Suprapubic skin (tissue), 4 donors: ENCODE measurements at regions not wholly inside any gene's neighbourhood (a gene's known extent, or its start where the extent isn't known, plus 50 kb on each side); places are given as distances from the start of the nearest gene placed in this dataset.

Source experiments
- DNase-seq, 2 donors: peaks; one replicate each; pipeline ENCODE4 v3.0.0-alpha.2; 2019; ENCODE audit warnings: low spot score in 2 of 2
- H3K27ac ChIP-seq: fragments of 200-600 bp; sonication (generic); one replicate; pipeline ENCODE4 v1.5.1; 2019
- H3K27me3 ChIP-seq: fragments of 200-600 bp; sonication (generic); one replicate; pipeline ENCODE4 v1.5.1; 2019
- H3K36me3 ChIP-seq: fragments of 200-600 bp; sonication (generic); one replicate; pipeline ENCODE4 v1.5.1; 2019
- H3K4me1 ChIP-seq: fragments of 200-600 bp; sonication (generic); one replicate; pipeline ENCODE4 v1.5.1; 2019
- H3K4me3 ChIP-seq: fragments of 200-600 bp; sonication (generic); one replicate; pipeline ENCODE4 v1.5.1; 2019; ENCODE audit warnings: mild to moderate bottlenecking
- H3K9me3 ChIP-seq: fragments of 200-600 bp; sonication (generic); one replicate; pipeline ENCODE4 v1.5.1; 2019
- CTCF ChIP-seq, 2 donors: fragments of 200-600 bp in 1 of 2; fragments of 450-650 bp in 1 of 2; sonication (generic) in 1 of 2; IDR thresholded peaks; one replicate each; pipeline ENCODE4 v1.5.1; 2016 to 2019; ENCODE audit warnings: antibody characterized with exemption in 2 of 2, mild to moderate bottlenecking in 1 of 2, moderate library complexity in 1 of 2
- EP300 ChIP-seq: sonication (generic); formaldehyde crosslinking; IDR thresholded peaks from one replicate; pipeline ENCODE4 v1.6.1; 2017; ENCODE audit warnings: antibody characterized with exemption
- POLR2A ChIP-seq, 2 donors: fragments of 450-650 bp; IDR thresholded peaks; one replicate each; pipeline ENCODE4 v1.6.1; 2017; ENCODE audit warnings: antibody characterized with exemption in 2 of 2, mild to moderate bottlenecking in 2 of 2, moderate library complexity in 2 of 2
- POLR2AphosphoS5 ChIP-seq, 3 donors: sonication (generic); formaldehyde crosslinking; IDR thresholded peaks; one replicate each; pipeline ENCODE4 v1.6.1; 2017; ENCODE audit warnings: antibody characterized with exemption in 3 of 3
- WGBS: methylation state at CpG from one replicate; pipeline ENCODE4 v1.1.5; 2018; 5-methylcytosine and 5-hydroxymethylcytosine counted together

- 81% methylated on average over 1 of the region's 1 CpG for WGBS
- no peak for DNase-seq
- TF ChIP-seq POLR2AphosphoS5 (IDR thresholded peaks at IDR 0.05) (no peak), CTCF (IDR thresholded peaks at IDR 0.05) (no peak), POLR2A (IDR thresholded peaks at IDR 0.05) (no peak), EP300 (no peak)
- H3K36me3 ChIP-seq, result no peaks in the 10 kb centered on the region
- H3K27ac ChIP-seq, result no peak overlapping the region
- no peak overlapping the region for H3K4me3 ChIP-seq
- no peaks in the 10 kb centered on the region for H3K9me3 ChIP-seq
- peaks cover 20% of the 10 kb centered on the region for H3K4me1 ChIP-seq
- no peaks in the 10 kb centered on the region for H3K27me3 ChIP-seq
These were observed 235.8 kb upstream of the DCN start for GRCh38 chr12:91418221-91419090.

GRCh38 chr12:91417650-91418049 is 235.0 kb upstream of the DCN start:
- 79% methylated on average over 3 of the region's 3 CpGs for WGBS

GRCh38 chr12:91414636-91415035 is 232.0 kb upstream of the DCN start:
- H3K4me3 ChIP-seq, result no peak overlapping the region
- H3K4me1 ChIP-seq, result peaks cover 12% of the 10 kb centered on the region
- no peak for DNase-seq
- no peak overlapping the region for H3K27ac ChIP-seq
- no peaks in the 10 kb centered on the region for H3K36me3 ChIP-seq
- H3K9me3 ChIP-seq, result no peaks in the 10 kb centered on the region
- H3K27me3 ChIP-seq, result no peaks in the 10 kb centered on the region
- TF ChIP-seq CTCF (IDR thresholded peaks at IDR 0.05) (no peak), POLR2AphosphoS5 (IDR thresholded peaks at IDR 0.05) (no peak), POLR2A (IDR thresholded peaks at IDR 0.05) (no peak)

More at GRCh38 chr12:91417650-91418049, 235.0 kb upstream of the DCN start:
- H3K27ac ChIP-seq, result no peak overlapping the region
- no peak overlapping the region for H3K4me3 ChIP-seq
- TF ChIP-seq EP300 (no peak), POLR2AphosphoS5 (IDR thresholded peaks at IDR 0.05) (no peak), POLR2A (IDR thresholded peaks at IDR 0.05) (no peak), CTCF (IDR thresholded peaks at IDR 0.05) (no peak)
- peaks cover 18% of the 10 kb centered on the region for H3K4me1 ChIP-seq
- DNase-seq, result no peak
- H3K9me3 ChIP-seq, result no peaks in the 10 kb centered on the region
- no peaks in the 10 kb centered on the region for H3K27me3 ChIP-seq
- no peaks in the 10 kb centered on the region for H3K36me3 ChIP-seq

- no peak for DNase-seq
- peaks cover 14% of the 10 kb centered on the region for H3K4me1 ChIP-seq
- H3K27ac ChIP-seq, result peak overlapping the region; percentile 4
- WGBS, result 38% methylated on average over 6 of the region's 6 CpGs
- TF ChIP-seq POLR2A (IDR thresholded peaks at IDR 0.05) (no peak), CTCF (IDR thresholded peaks at IDR 0.05) (no peak), POLR2AphosphoS5 (IDR thresholded peaks at IDR 0.05) (no peak), EP300 (no peak)
- no peaks in the 10 kb centered on the region for H3K9me3 ChIP-seq
- H3K4me3 ChIP-seq, result no peak overlapping the region
- H3K27me3 ChIP-seq, result no peaks in the 10 kb centered on the region
- no peaks in the 10 kb centered on the region for H3K36me3 ChIP-seq
These were observed 231.2 kb upstream of the DCN start for GRCh38 chr12:91413581-91414546.

GRCh38 chr12:91406920-91407341 is 224.3 kb upstream of the DCN start:
- no peak overlapping the region for H3K27ac ChIP-seq
- WGBS, result 33% methylated on average over 1 of the region's 1 CpG
- no peaks in the 10 kb centered on the region for H3K36me3 ChIP-seq
- H3K4me3 ChIP-seq, result no peak overlapping the region
- H3K4me1 ChIP-seq, result peaks cover 3% of the 10 kb centered on the region
- DNase-seq, result no peak
- TF ChIP-seq POLR2AphosphoS5 (IDR thresholded peaks at IDR 0.05) (no peak), EP300 (no peak), CTCF (IDR thresholded peaks at IDR 0.05) (no peak), POLR2A (IDR thresholded peaks at IDR 0.05) (no peak)
- no peaks in the 10 kb centered on the region for H3K27me3 ChIP-seq
- no peaks in the 10 kb centered on the region for H3K9me3 ChIP-seq
